ENCODE measurements at regions not wholly inside any gene's neighbourhood (a gene's known extent, or its start where the extent isn't known, plus 50 kb on each side); places are given as distances from the start of the nearest gene placed in this dataset.
"Not testable (repeated sequence)": the region's sequence is repeated elsewhere in the genome, so short reads cannot be mapped to it uniquely, and the experiment has no call there.

DNA sequence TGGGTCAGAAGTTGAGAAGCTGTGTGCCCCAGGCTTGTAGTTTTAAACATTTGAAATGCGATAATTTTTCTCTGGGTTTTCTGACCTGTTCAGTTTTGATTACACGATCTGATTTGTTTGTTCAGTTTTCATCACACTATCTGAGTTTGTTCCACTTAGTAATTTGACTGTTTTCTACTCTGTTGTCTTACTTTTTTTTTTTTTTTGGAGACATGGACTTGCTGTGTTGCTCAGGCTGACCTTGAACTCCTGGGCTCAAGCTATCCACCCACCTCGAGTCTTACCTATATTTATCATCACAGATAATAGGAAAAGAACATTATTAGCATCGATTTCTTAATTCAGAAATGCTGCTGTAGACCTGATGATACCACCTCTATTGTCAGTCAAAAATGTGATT is 379.1 kb downstream of the UTRN start:
- no peak overlapping the region for H3K4me3 ChIP-seq (ENCODE audit: low read depth, low read length)
- TF ChIP-seq, protein P1, sequence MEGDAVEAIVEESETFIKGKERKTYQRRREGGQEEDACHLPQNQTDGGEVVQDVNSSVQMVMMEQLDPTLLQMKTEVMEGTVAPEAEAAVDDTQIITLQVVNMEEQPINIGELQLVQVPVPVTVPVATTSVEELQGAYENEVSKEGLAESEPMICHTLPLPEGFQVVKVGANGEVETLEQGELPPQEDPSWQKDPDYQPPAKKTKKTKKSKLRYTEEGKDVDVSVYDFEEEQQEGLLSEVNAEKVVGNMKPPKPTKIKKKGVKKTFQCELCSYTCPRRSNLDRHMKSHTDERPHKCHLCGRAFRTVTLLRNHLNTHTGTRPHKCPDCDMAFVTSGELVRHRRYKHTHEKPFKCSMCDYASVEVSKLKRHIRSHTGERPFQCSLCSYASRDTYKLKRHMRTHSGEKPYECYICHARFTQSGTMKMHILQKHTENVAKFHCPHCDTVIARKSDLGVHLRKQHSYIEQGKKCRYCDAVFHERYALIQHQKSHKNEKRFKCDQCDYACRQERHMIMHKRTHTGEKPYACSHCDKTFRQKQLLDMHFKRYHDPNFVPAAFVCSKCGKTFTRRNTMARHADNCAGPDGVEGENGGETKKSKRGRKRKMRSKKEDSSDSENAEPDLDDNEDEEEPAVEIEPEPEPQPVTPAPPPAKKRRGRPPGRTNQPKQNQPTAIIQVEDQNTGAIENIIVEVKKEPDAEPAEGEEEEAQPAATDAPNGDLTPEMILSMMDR (IDR thresholded peaks at IDR 0.05; ENCODE audit: low read depth, low read length): no peak

DNA sequence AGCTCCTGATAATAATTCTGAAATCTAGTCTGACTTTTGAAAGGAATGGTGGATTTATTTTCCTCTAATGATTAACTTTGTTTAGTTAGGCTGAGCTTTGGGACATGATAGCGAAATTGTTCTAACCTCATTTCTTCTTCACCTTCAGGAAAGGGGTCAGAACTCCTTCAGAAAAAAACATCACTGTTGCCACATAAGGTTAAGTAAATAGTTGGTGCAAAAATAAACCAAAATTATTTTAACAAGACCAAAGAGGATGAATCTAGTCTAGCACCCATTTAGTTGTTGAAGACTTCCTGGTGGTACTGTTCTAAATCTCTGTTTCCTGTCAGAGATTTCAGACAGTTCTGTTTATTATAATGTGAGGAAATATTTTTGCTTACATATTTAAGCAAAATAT is 379.8 kb downstream of the UTRN start:
- H3K4me3 ChIP-seq (ENCODE audit: low read depth, low read length): no peak overlapping the region
- TF ChIP-seq, protein P1 (IDR thresholded peaks at IDR 0.05; ENCODE audit: low read depth, low read length): no peak

DNA sequence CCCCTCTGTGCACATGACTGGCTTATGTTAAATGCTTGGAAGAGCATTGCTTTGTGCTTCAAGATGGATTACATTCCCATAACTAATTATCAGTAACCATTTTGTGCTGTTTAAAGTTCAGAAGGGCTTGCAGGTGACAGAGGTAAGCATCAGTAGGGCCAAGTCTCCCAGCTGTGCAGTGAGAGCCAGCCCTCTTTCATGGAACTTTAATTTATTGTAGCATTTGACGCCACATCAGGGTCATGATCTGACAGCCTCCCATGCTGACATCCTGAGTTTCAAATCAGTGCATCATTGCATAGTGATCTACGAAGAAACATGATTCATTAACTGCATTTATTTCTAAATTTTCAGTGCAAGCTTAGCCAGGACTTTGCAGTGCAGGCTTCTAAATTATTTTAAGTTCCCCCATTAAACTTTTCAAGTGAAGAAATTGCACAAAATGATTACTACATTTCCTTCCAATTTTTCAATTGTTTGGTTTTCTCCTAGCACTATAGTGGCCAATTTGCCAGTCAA is 380.9 kb downstream of the UTRN start:
- TF ChIP-seq, protein P1 (IDR thresholded peaks at IDR 0.05; ENCODE audit: low read depth, low read length): no peak
- no peak overlapping the region for H3K4me3 ChIP-seq (ENCODE audit: low read depth, low read length)

DNA sequence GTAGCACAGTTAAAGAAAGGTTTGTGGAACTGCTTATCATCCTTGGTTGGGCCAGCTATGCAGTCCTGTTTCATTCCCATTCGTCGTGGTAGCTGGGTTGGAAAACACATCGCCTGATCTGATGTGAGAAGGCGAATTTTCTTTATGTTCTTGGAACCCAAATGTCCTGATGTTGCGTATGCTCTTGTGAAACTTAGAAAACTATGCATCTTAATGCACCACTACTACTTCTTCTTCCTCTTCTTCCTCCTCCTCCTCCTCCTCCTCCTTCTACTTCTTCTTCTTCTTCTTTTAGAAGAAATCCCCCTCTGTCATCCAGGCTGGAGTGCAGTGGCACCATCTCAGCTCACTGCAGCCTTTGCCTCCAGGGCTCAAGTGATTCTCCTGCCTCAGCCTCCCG is 381.6 kb downstream of the UTRN start:
- H3K4me3 ChIP-seq (ENCODE audit: low read depth, low read length): no peak overlapping the region
- TF ChIP-seq, protein P1 (IDR thresholded peaks at IDR 0.05; ENCODE audit: low read depth, low read length): no peak

DNA sequence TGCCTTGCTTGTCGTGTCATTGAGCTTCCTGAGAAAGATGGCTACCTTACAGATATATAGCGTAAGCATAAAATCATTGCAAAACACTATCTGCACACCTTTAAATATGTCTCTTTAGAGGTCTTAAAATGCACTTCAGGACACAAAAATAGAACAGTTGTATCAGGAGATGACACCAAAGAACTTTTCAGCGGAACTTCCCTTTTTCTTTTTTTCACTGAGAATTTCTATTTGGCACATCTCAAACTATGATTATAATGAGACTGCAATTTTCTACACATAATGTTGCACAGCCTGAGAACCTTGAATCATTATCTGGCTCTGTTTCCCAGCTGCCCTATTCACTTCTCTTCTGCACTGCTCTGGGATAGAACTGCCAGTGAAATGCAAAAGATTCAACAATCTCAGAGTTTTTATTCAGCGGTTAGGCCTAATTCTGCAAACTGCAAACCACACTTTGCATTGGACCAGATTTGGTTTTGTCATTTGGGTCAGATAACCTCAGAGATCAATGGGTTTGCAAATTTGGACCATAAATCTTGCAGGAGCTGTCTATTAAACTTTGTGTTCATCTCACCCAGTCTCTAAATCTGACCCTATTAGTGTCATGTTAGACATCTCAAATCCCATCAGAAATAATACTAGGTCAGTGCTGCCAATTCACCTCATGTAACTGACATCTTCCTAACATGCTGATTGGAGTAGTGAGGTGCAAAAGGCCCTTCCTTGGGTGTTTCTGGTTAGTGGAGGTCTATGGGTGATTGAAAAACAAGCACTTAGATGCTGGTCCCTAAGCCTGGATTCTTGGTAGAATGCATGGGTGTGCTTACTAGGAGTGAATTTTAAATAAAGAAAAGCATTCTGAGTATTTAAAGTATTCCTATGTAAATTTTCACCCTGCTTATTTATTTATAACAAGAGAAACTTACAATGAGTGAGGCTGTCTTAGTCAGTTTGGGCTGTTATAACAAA is 382.7 kb downstream of the UTRN start:
- TF ChIP-seq, protein P1 (IDR thresholded peaks at IDR 0.05; ENCODE audit: low read depth, low read length): no peak
- no peak overlapping the region for H3K4me3 ChIP-seq (ENCODE audit: low read depth, low read length)

DNA sequence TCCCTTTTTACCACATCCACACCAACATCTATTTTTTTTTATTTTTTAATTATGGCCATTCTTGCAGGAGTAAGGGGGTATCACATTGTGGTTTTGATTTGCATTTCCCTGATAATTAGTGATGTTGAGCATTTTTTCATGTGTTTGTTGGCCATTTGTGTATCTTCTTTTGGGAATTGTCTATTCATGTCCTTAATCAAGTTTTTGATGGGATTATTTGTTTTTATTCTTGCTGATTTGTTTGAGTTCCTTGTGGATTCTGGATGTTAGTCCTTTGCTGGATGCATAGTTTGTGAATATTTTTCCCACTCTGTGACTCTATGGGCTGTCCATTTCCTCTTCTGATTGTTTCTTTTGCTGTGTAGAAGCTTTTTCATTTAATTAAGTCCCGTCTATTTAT is 385.1 kb downstream of the UTRN start:
- not testable (repeated sequence) for H3K4me3 ChIP-seq (ENCODE audit: low read depth, low read length)

DNA sequence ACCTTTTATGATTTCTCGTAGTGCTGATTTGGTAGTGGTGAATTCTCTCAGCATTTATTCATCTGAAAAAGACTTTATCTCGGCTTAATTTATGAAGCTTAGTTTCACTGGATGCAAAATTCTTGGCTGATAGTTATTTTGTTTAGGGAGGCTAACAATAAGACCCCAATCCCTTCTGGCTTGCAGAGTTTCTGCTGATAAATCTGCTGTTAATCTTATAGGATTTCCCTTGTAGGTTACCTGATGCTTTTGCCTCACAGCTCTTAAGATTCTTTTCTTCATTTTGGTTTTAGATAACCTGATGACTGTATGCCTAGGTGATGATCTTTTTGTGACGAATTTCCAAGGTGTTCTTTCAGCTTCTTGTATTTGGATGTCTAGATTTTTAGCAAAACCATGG is 388.7 kb downstream of the UTRN start:
- H3K4me3 ChIP-seq (ENCODE audit: low read depth, low read length): no peak overlapping the region
- TF ChIP-seq, protein P1 (IDR thresholded peaks at IDR 0.05; ENCODE audit: low read depth, low read length): no peak

Measured in WI38 (cell line).